PC-9 (cell line): ENCODE measurements at regions not wholly inside any gene's neighbourhood (a gene's known extent, or its start where the extent isn't known, plus 50 kb on each side); places are given as distances from the start of the nearest gene placed in this dataset.

ENCODE experiments used
- BruUV-seq: library from RNA; stranded (reverse); fragments of 400-500 nt; replicated peaks from 2 replicates; lab custom pipeline; 2021; lab: Mats Ljungman, UMichigan
- CTCF ChIA-PET: fragments of 300-600 bp; sonication (Branson Sonifier 250); formaldehyde crosslinking; loops from one replicate; lab custom pipeline; 2022; ENCODE audit warnings: antibody characterized with exemption; lab: Charles Lee
- POLR2A ChIA-PET: fragments of 300-600 bp; sonication (Branson Sonifier 250); formaldehyde crosslinking; loops from one replicate; lab custom pipeline; 2022; ENCODE audit warnings: antibody characterized with exemption; ENCODE audit not compliant: unreplicated experiment; lab: Charles Lee
- DNase-seq, 2 experiments: peaks; one replicate each; pipeline versions ENCODE4 v3.0.0 to v3.0.0-alpha.2; 2015 to 2022; ENCODE audit warnings: mixed read lengths in 1 of 2
- H2AFZ ChIP-seq: fragments of 200-600 bp; sonication (generic); 2 replicates; pipeline ENCODE4 v1.8.1; 2017; ENCODE audit warnings: antibody characterized with exemption
- H3F3A ChIP-seq: fragments of 200-600 bp; sonication (generic); 2 replicates; pipeline ENCODE4 v1.8.1; 2017; ENCODE audit warnings: antibody characterized with exemption, mild to moderate bottlenecking, low read depth; ENCODE audit not compliant: insufficient read depth
- H3K27ac ChIP-seq: fragments of 200-600 bp; sonication (generic); 2 replicates; pipeline ENCODE4 v1.6.1; 2016; ENCODE audit warnings: mixed run types
- H3K27me3 ChIP-seq: fragments of 200-600 bp; sonication (generic); 2 replicates; pipeline ENCODE4 v1.6.1; 2016; ENCODE audit warnings: low read depth, mixed run types; ENCODE audit not compliant: insufficient read depth
- H3K36me3 ChIP-seq: fragments of 200-600 bp; sonication (generic); 2 replicates; pipeline ENCODE4 v1.6.1; 2016; ENCODE audit warnings: low read depth, mixed run types
- H3K4me1 ChIP-seq: fragments of 200-600 bp; sonication (generic); replicated peaks from 2 replicates; pipeline ENCODE4 v1.6.1; 2016; ENCODE audit warnings: mixed run types; ENCODE audit not compliant: insufficient read depth
- H3K4me2 ChIP-seq: fragments of 200-600 bp; sonication (generic); 2 replicates; pipeline ENCODE4 v1.6.1; 2017; ENCODE audit warnings: mixed run types
- H3K4me3 ChIP-seq: fragments of 200-600 bp; sonication (generic); 2 replicates; pipeline ENCODE4 v1.6.1; 2016; ENCODE audit warnings: mixed run types
- H3K79me2 ChIP-seq: fragments of 200-600 bp; sonication (generic); 2 replicates; pipeline ENCODE4 v1.6.1; 2017; ENCODE audit warnings: low read depth, mixed run types
- H3K9me2 ChIP-seq: fragments of 200-600 bp; sonication (generic); 2 replicates; pipeline ENCODE4 v1.8.1; 2017; ENCODE audit warnings: mild to moderate bottlenecking; ENCODE audit not compliant: insufficient read depth
- H3K9me3 ChIP-seq: fragments of 200-600 bp; sonication (generic); 2 replicates; pipeline ENCODE4 v1.8.1; 2016; ENCODE audit warnings: low read depth; ENCODE audit not compliant: insufficient read depth
- H4K20me1 ChIP-seq: fragments of 200-600 bp; sonication (generic); 2 replicates; pipeline ENCODE4 v1.8.1; 2017; ENCODE audit not compliant: insufficient read depth
- EZH2 ChIP-seq: fragments of 200-600 bp; sonication (generic); IDR thresholded peaks from 2 replicates; pipeline ENCODE4 v1.8.0; 2017; ENCODE audit warnings: antibody characterized with exemption, low read depth
- intact Hi-C: fragments of 100-400 bp; cut with micrococcal nuclease; formaldehyde crosslinking; loops from one replicate; pipeline ENCODE4 v1.10.0; 2022; ENCODE audit not compliant: unreplicated experiment
- TF ChIP-seq, protein P1 (sequence below): fragments of 200-600 bp; sonication (generic); conservative IDR thresholded peaks from 2 replicates; pipeline ENCODE4 v1.6.1; 2017; ENCODE audit warnings: mixed run types, antibody characterized with exemption, mild to moderate bottlenecking, moderate library complexity

DNA sequence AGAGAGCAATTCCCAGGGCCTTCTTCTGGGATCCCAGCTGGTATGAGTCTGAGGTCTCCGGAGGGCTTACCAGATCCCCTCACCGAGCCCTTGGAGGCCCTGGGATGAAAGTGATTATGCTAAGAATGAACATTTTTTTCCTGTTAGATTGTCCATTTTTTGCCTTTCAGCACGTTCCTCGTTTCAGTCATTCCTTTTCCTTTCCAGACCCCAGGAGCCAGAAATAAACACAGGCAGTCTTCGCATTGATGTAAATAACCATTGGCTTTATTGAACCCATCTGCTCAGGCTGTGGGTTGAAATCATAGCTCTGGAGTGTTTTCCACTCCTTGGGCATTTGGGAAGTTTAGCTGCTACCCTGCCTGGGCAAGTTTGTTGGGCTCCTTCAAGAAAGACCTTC is 320.9 kb upstream of the AUTS2 start:
- TF ChIP-seq EZH2: no peak
- TF ChIP-seq, protein P1, sequence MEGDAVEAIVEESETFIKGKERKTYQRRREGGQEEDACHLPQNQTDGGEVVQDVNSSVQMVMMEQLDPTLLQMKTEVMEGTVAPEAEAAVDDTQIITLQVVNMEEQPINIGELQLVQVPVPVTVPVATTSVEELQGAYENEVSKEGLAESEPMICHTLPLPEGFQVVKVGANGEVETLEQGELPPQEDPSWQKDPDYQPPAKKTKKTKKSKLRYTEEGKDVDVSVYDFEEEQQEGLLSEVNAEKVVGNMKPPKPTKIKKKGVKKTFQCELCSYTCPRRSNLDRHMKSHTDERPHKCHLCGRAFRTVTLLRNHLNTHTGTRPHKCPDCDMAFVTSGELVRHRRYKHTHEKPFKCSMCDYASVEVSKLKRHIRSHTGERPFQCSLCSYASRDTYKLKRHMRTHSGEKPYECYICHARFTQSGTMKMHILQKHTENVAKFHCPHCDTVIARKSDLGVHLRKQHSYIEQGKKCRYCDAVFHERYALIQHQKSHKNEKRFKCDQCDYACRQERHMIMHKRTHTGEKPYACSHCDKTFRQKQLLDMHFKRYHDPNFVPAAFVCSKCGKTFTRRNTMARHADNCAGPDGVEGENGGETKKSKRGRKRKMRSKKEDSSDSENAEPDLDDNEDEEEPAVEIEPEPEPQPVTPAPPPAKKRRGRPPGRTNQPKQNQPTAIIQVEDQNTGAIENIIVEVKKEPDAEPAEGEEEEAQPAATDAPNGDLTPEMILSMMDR: no peak
- H3K27me3 ChIP-seq: no peaks in the 10 kb centered on the region
- H3K27ac ChIP-seq: no peak overlapping the region
- no peaks in the 10 kb centered on the region for H3K4me1 ChIP-seq
- H2AFZ ChIP-seq: no peak overlapping the region
- ChIA-PET POLR2A (no interaction called here), CTCF (no interaction called here)
- intact Hi-C loops: no loop called here
- no TSS peak for BruUV-seq
- H3K4me2 ChIP-seq: no peak overlapping the region
- no peaks in the 10 kb centered on the region for H3K79me2 ChIP-seq
- no peak overlapping the region for H3K4me3 ChIP-seq
- H3K9me3 ChIP-seq: no peaks in the 10 kb centered on the region
- H3K9me2 ChIP-seq: no peaks in the 10 kb centered on the region
- no peaks in the 10 kb centered on the region for H3F3A ChIP-seq
- no peaks in the 10 kb centered on the region for H3K36me3 ChIP-seq
- no peak for DNase-seq
- H4K20me1 ChIP-seq: no peaks in the 10 kb centered on the region

DNA sequence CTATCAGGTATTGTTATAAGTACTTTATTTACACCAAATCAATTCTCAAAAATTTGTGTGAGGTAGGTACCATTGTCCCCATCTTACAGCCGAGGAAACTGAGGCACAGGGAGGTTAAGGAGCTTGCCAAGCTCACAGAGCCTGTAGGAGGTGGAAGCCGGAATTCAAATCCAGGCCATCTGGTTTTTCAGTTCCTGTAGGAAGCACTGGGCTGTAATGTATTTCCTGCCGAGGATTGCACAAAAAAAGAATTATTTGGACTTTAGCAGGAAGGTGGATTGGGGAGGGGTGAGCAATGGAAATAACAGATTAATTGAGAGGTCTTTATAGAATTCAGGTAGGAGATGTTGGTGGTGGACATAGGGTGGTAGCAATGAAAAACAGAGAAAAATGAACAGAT is 315.3 kb upstream of the AUTS2 start:
- intact Hi-C loops: no loop called here
- CTCF ChIA-PET: no interaction called here
- TF ChIP-seq EZH2: no peak
- TF ChIP-seq, protein P1: no peak
- H3K36me3 ChIP-seq: no peaks in the 10 kb centered on the region
- no peaks in the 10 kb centered on the region for H3K27me3 ChIP-seq
- POLR2A ChIA-PET: no interaction called here
- H3K4me3 ChIP-seq: no peak overlapping the region
- no peak for DNase-seq
- no peaks in the 10 kb centered on the region for H3F3A ChIP-seq
- no TSS peak for BruUV-seq
- no peak overlapping the region for H3K4me2 ChIP-seq
- H3K4me1 ChIP-seq: no peaks in the 10 kb centered on the region
- no peak overlapping the region for H2AFZ ChIP-seq
- no peaks in the 10 kb centered on the region for H4K20me1 ChIP-seq
- no peak overlapping the region for H3K27ac ChIP-seq
- no peaks in the 10 kb centered on the region for H3K79me2 ChIP-seq
- H3K9me2 ChIP-seq: no peaks in the 10 kb centered on the region
- no peaks in the 10 kb centered on the region for H3K9me3 ChIP-seq

DNA sequence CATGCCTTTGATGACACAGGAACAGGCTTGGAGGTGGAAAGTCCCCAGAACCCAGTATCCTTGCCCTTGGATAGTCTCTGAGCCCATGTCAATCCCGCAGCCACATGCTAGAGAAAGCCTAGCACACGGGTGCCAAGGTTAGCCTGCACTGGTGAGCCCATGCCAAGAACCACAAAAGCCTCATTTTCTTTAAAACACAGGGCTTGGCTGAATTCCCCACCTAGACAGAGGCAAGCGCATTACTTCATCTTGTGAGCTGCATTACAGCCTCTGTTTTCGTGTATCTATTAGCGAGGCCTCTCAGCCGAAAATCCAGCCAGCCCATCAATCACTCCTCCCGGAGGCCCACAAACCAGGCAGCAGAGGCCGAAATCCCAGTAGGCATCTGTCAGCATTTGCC is 314.9 kb upstream of the AUTS2 start:
- Histone ChIP-seq H3K9me3 (no peaks in the 10 kb centered on the region), H3K4me3 (no peak overlapping the region), H2AFZ (no peak overlapping the region), H3K27me3 (no peaks in the 10 kb centered on the region), H4K20me1 (no peaks in the 10 kb centered on the region), H3K4me1 (no peaks in the 10 kb centered on the region), H3K36me3 (no peaks in the 10 kb centered on the region), H3K79me2 (no peaks in the 10 kb centered on the region), H3K27ac (no peak overlapping the region), H3K9me2 (no peaks in the 10 kb centered on the region), H3K4me2 (no peak overlapping the region), H3F3A (no peaks in the 10 kb centered on the region)
- no peak for DNase-seq
- ChIA-PET CTCF (no interaction called here), POLR2A (no interaction called here)
- TF ChIP-seq EZH2: no peak
- TF ChIP-seq, protein P1: no peak
- no TSS peak for BruUV-seq
- intact Hi-C loops: no loop called here
